GM21717 (cell line): ENCODE measurements at regions not wholly inside any gene's neighbourhood (a gene's known extent, or its start where the extent isn't known, plus 50 kb on each side); places are given as distances from the start of the nearest gene placed in this dataset.

Experiments used
- ATAC-seq: cut with Tn5 transposase; IDR thresholded peaks from one replicate; pipeline ENCODE4 v1.9.1; 2021; ENCODE audit warnings: mild to moderate bottlenecking, moderate library complexity; ENCODE audit not compliant: unreplicated experiment

GRCh38 chr6:8277769-8278168 lies 157.6 kb downstream of the SLC35B3 start:
- no peak for ATAC-seq

- ATAC-seq, result no peak
Observed at GRCh38 chr6:8276148-8276547, 159.2 kb downstream of the SLC35B3 start.

- no peak for ATAC-seq
Observed at GRCh38 chr6:8275667-8276066, 159.7 kb downstream of the SLC35B3 start.

- no peak for ATAC-seq
Observed at GRCh38 chr6:8274226-8274625, 161.1 kb downstream of the SLC35B3 start.

GRCh38 chr6:8269872-8270454 lies 165.4 kb downstream of the SLC35B3 start:
- no peak for ATAC-seq

DNA sequence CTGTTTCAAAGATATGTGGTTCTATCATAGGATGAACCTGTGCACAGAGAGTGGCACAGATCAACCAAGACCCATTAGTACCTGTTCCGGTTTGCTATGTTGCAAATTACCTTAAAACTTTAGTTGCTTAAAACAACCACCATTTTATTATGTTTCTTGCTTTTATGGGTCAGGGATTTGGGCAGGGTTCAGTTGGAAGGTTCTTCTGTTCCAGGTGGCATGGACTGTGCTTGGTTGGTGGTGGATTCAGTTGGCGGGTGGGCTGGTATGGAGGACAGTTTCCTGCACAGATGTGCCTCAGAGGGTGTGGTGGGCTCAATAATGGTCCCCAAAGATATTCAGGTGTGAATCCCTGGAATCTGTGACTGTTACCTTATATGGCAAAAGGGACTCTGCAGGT lies 166.3 kb downstream of the SLC35B3 start:
- ATAC-seq, result peak; percentile 17

GRCh38 chr6:8268606-8269005 lies 166.3 kb upstream of the EEF1E1 start:
- peak; percentile 59 for ATAC-seq

DNA sequence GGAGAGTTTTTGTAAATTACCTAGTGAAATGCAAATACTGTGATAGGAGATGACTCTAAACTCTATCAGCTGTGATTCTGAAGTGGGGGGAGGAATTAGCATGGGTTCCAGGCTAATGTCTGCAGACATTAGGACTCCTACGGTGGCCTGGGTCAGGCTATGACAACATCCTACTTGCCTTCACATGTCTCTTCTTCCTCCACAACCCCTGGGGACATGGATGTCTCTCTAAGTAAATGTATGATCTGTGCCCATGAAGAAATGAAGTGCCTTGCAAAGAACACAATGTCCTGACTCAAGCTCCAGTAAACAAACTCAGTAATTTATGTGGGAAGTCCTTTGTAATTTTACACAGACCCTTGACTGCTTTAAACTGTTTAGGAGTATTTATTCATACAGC lies 165.8 kb upstream of the EEF1E1 start:
- ATAC-seq, result peak; percentile 20

- ATAC-seq, result no peak
Observed at GRCh38 chr6:8260610-8261009, 158.3 kb upstream of the EEF1E1 start.

DNA sequence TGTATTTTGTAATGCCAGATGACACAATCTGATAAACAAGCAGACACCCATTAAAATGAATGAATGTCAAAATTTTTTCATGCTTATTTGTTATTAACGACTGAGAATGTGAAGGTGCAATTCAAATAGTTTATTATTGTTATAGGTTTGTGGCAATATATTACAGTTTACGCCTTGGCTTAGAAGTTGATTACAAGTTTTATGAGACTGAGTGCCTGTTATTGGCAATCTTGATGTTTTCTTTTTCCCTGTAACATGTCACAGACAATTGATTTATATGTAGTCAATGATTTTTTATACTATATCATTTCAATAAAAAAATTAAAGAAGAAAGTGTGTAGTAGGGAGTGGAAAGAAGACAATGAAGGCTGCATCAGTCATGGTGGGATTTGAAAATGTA lies 144.1 kb upstream of the EEF1E1 start:
- no peak for ATAC-seq

GRCh38 chr6:8245726-8246125 lies 143.4 kb upstream of the EEF1E1 start:
- no peak for ATAC-seq

- no peak for ATAC-seq
Observed at GRCh38 chr6:8243475-8243874, 141.1 kb upstream of the EEF1E1 start.

- ATAC-seq, result no peak
Observed at GRCh38 chr6:8242885-8243284, 140.5 kb upstream of the EEF1E1 start.

GRCh38 chr6:8240301-8240700 lies 138.0 kb upstream of the EEF1E1 start:
- no peak for ATAC-seq

GRCh38 chr6:8238773-8239683 lies 136.7 kb upstream of the EEF1E1 start:
- ATAC-seq, result no peak

DNA sequence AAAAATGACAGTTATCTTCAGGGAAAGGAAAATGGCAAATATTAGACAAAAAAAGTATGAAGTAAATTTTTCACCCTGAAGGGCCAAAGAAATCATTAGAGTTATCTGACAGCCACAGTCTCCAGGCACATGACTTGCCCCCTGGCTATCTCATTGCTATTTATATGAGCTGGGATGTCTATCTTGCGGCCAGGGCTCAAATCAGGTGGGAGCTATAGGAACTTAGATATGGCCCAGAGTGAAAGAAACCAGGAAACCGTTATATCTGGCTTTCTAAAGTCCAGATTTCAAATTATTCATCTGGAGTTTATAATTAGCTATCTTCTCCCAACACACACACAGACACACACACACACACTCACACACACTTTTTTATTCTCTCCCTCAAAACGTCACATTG lies 135.3 kb upstream of the EEF1E1 start:
- no peak for ATAC-seq

- no peak for ATAC-seq
Observed at GRCh38 chr6:8236956-8237355, 134.6 kb upstream of the EEF1E1 start.

DNA sequence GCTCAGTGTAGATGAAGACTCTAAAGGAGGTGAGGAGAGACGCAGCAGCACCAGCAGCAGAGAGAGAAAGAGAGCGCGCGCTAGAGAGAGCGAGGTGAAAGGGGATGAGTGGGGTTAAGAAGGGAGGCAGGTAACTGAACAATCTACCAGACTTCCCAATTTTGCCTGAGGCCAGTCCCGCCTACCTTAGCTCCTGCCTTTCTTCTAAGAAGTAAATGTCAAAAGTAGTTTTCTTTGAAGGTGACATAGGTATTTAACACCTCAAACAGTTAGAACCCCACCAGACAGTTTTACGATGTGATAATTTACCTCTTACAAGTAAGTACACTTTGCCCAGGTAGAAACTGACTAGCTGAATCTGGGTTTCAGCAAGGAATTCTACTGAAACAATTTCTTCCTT lies 132.0 kb upstream of the EEF1E1 start:
- ATAC-seq, result no peak

DNA sequence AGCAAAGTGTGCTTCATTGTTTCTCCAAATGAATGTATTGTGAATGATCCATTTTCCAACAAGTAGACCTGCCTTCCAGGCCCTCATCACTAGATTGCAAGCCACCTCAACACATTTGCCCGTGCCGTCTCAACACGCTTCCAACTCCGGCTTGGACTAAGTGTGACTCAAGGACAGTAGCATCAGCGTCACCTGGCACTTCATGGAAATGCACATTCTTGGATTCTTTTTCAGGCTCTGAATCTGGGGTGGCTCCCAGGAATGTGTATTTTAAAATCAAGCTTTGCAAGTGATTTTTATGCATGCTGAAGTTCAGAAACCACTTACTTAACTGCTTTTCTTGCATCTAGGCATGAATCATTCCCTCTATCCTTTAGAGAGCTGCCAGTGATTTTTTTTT lies 129.6 kb upstream of the EEF1E1 start:
- no peak for ATAC-seq

- no peak for ATAC-seq
Observed at GRCh38 chr6:8229915-8230756, 127.8 kb upstream of the EEF1E1 start.

DNA sequence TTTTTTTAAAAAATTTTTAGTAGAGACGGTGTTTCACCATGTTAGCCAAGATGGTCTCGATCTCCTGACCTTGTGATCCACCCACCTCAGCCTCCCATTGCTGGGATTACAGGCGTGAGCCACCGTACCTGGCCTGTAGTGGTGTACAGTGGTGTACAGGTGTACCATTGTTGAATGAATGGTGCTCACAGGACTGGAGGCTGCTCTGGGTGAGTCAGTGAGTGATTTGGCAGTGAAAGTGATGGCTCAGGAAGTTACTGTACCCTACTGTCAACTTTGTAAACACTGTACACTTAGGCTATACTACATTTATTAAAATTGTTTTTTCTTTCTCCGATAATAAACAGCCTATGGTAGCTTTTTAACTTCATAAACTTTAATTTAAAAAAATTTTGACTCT lies 122.8 kb upstream of the EEF1E1 start:
- no peak for ATAC-seq

- ATAC-seq, result no peak
Observed at GRCh38 chr6:8223678-8224077, 121.3 kb upstream of the EEF1E1 start.
